ENCODE measurements at regions not wholly inside any gene's neighbourhood (a gene's known extent, or its start where the extent isn't known, plus 50 kb on each side); places are given as distances from the start of the nearest gene placed in this dataset.
A peak's percentile ranks its signal among the peaks of the same experiment; 100 is the strongest.

DNA sequence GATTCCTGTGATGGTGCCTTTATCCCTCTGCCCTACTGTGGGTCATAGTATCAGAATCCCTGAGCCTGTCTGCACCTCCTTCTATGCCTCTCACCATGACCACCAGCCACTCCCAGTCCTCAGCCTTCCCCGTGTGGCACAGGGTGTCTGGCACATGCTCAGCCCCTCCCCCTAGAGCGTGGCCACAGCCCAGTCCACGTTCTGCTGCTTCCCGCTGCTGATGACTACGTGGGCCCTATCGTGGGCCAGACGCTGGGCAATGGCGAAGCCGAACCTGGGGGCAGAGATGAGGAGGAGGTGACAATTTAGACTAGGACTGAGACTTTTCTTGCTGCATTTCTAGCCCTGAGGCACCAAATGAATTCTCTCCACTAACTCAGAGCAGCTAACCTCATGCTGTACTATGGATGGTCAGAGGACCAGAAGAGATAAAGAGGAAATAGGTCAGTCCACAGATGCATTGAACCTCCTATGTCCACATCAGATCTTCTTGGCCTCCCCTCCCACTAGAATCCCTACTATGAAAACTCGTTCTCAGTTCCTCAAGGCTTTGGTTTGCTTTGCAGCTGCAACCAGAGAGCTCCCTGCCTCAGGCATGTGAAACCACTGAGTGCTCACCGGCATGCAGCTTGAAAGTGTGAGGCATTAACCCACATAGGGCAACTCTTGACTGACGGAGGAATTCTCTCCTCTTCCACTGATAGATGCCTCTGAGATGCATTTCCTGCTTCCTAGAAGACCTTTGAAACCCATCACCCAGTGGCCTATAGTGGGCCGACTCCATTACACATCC, 126.3 kb upstream of the DHRS4 start (continued):
- TF ChIP-seq, protein P1, sequence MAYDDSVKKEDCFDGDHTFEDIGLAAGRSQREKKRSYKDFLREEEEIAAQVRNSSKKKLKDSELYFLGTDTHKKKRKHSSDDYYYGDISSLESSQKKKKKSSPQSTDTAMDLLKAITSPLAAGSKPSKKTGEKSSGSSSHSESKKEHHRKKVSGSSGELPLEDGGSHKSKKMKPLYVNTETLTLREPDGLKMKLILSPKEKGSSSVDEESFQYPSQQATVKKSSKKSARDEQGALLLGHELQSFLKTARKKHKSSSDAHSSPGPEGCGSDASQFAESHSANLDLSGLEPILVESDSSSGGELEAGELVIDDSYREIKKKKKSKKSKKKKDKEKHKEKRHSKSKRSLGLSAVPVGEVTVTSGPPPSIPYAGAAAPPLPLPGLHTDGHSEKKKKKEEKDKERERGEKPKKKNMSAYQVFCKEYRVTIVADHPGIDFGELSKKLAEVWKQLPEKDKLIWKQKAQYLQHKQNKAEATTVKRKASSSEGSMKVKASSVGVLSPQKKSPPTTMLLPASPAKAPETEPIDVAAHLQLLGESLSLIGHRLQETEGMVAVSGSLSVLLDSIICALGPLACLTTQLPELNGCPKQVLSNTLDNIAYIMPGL (CRISPR knock-in tag; IDR thresholded peaks at IDR 0.05; ENCODE audit: borderline replicate concordance) = no peak
- TF ChIP-seq, protein P2, sequence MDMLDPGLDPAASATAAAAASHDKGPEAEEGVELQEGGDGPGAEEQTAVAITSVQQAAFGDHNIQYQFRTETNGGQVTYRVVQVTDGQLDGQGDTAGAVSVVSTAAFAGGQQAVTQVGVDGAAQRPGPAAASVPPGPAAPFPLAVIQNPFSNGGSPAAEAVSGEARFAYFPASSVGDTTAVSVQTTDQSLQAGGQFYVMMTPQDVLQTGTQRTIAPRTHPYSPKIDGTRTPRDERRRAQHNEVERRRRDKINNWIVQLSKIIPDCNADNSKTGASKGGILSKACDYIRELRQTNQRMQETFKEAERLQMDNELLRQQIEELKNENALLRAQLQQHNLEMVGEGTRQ (IDR thresholded peaks at IDR 0.05) = no peak

DNA sequence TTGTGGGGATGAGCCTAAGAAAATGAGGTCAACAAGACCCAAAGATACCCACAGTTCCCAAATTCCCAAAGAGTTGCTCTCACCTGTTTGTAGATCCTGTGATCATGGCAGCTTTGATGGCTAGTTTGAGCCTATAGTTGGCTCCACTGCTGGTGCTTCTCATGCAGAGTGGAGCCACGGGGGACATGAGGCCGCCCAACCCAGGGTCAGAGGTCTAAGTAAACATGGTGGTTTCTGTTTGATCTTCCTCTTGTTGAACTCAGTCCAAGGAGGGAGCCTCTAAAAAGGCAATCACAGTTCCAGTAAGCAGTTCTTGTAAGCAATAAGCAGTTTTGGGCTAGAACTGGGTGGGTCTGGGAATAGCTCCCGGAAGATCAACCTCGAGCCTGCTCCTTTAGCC, 125.6 kb upstream of the DHRS4 start:
- H3K9me3 ChIP-seq = no peaks in the 10 kb centered on the region
- no peak for FAIRE-seq
- H3K4me1 ChIP-seq = peaks cover 31% of the 10 kb centered on the region
- peak overlapping the region; percentile 61 to 85; a peak in 4 of 6 replicates for H3K27ac ChIP-seq
- no peak overlapping the region for H3K4me3 ChIP-seq
- WGBS (ENCODE audit: missing lambda C conversion rate) = 59% methylated on average over 4 of the region's 4 CpGs
- ChIA-PET CTCF (interaction anchor here (0.7 to 2.7 kb wide), 2 partner anchors 27 to 101 kb away, joined by 3 to 8 read pairs; no protein-coding TSS in a partner anchor), POLR2A (no interaction called here)
- no peak for DNase-seq (ENCODE audit: low read depth in 1 of 2, low spot score in 1 of 2)
- no peak for TF ChIP-seq HOXB5 (CRISPR knock-in tag; IDR thresholded peaks at IDR 0.05)
- TF ChIP-seq HDAC2 (IDR thresholded peaks at IDR 0.05) = no peak
- TF ChIP-seq JUNB (IDR thresholded peaks at IDR 0.05) = no peak
- no peak for TF ChIP-seq CEBPB (IDR thresholded peaks at IDR 0.05)
- TF ChIP-seq POLR2A (IDR thresholded peaks at IDR 0.05; ENCODE audit: low read length) = no peak
- TF ChIP-seq CBX8 (IDR thresholded peaks at IDR 0.05) = no peak
- no peak for TF ChIP-seq RFX5 (IDR thresholded peaks at IDR 0.05)
- TF ChIP-seq TFCP2L1 (CRISPR knock-in tag; IDR thresholded peaks at IDR 0.05) = no peak
- no peak for TF ChIP-seq MYC (IDR thresholded peaks at IDR 0.05; ENCODE audit: borderline replicate concordance, low read length)
- TF ChIP-seq FOXS1 (CRISPR knock-in tag; IDR thresholded peaks at IDR 0.05) = no peak
- TF ChIP-seq, protein P3, sequence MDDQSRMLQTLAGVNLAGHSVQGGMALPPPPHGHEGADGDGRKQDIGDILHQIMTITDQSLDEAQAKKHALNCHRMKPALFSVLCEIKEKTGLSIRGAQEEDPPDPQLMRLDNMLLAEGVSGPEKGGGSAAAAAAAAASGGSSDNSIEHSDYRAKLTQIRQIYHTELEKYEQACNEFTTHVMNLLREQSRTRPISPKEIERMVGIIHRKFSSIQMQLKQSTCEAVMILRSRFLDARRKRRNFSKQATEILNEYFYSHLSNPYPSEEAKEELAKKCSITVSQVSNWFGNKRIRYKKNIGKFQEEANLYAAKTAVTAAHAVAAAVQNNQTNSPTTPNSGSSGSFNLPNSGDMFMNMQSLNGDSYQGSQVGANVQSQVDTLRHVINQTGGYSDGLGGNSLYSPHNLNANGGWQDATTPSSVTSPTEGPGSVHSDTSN (IDR thresholded peaks at IDR 0.05) = no peak
- TF ChIP-seq, protein P4, sequence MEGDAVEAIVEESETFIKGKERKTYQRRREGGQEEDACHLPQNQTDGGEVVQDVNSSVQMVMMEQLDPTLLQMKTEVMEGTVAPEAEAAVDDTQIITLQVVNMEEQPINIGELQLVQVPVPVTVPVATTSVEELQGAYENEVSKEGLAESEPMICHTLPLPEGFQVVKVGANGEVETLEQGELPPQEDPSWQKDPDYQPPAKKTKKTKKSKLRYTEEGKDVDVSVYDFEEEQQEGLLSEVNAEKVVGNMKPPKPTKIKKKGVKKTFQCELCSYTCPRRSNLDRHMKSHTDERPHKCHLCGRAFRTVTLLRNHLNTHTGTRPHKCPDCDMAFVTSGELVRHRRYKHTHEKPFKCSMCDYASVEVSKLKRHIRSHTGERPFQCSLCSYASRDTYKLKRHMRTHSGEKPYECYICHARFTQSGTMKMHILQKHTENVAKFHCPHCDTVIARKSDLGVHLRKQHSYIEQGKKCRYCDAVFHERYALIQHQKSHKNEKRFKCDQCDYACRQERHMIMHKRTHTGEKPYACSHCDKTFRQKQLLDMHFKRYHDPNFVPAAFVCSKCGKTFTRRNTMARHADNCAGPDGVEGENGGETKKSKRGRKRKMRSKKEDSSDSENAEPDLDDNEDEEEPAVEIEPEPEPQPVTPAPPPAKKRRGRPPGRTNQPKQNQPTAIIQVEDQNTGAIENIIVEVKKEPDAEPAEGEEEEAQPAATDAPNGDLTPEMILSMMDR (IDR thresholded peaks at IDR 0.05) = no peak
- no peak for TF ChIP-seq EHF (CRISPR knock-in tag; IDR thresholded peaks at IDR 0.05)
- TF ChIP-seq MAFK (IDR thresholded peaks at IDR 0.05; ENCODE audit: partially characterized antibody) = no peak
- TF ChIP-seq MAZ (IDR thresholded peaks at IDR 0.05; ENCODE audit: borderline replicate concordance, low read depth, low read length) = no peak
- H3K4me2 ChIP-seq = peak overlapping the region; percentile 29; the same call in 1 of the 3 replicates
- ATAC-seq = no peak

DNA sequence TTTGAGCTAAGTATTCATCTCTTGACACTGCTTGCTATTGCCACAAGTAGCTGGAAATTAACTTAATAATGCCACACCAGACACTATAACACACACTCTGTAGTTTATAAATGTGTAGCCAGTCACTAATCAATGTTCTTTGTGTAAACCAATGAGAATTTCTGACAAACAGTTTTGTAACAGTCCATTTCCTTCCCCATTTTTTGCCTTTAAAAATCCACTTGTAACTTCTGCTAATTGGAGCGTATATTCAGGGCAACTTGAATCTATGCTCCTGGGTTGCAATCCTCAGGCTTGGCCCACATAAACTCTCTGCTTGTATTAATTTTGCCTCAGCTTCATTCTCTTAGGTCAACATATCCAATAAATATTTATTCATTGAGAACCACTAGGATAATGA, 125.0 kb upstream of the DHRS4 start:
- WGBS (ENCODE audit: missing lambda C conversion rate) = 98% methylated on average over 1 of the region's 1 CpG
- CTCF ChIA-PET = interaction anchor here (0.7 to 2.7 kb wide), 2 partner anchors 26 to 101 kb away, joined by 3 to 8 read pairs; no protein-coding TSS in a partner anchor
- Histone ChIP-seq H3K9me3 (no peaks in the 10 kb centered on the region), H3K4me1 (peaks cover 31% of the 10 kb centered on the region), H3K27ac (peak overlapping the region; percentile 61 to 85; a peak in 5 of 6 replicates), H3K4me2 (peak overlapping the region; percentile 29; the same call in 2 of the 3 replicates), H3K4me3 (no peak overlapping the region)
- DNase-seq (ENCODE audit: low read depth in 1 of 2, low spot score in 1 of 2) (no peak), FAIRE-seq (no peak), ATAC-seq (no peak)
- POLR2A ChIA-PET = no interaction called here
- TF ChIP-seq, protein P4 (IDR thresholded peaks at IDR 0.05) = no peak
- TF ChIP-seq NR3C1 (IDR thresholded peaks at IDR 0.05) = no peak
- no peak for TF ChIP-seq HOXA7 (CRISPR knock-in tag; IDR thresholded peaks at IDR 0.05)
- TF ChIP-seq SMC3 (IDR thresholded peaks at IDR 0.05) = no peak
- TF ChIP-seq CEBPB (IDR thresholded peaks at IDR 0.05) = no peak
- TF ChIP-seq, protein P5, sequence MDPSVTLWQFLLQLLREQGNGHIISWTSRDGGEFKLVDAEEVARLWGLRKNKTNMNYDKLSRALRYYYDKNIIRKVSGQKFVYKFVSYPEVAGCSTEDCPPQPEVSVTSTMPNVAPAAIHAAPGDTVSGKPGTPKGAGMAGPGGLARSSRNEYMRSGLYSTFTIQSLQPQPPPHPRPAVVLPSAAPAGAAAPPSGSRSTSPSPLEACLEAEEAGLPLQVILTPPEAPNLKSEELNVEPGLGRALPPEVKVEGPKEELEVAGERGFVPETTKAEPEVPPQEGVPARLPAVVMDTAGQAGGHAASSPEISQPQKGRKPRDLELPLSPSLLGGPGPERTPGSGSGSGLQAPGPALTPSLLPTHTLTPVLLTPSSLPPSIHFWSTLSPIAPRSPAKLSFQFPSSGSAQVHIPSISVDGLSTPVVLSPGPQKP (IDR thresholded peaks at IDR 0.05; ENCODE audit: low read depth, low read length) = no peak
- TF ChIP-seq SREBF2 (IDR thresholded peaks at IDR 0.05) = no peak
- TF ChIP-seq TP53 (CRISPR knock-in tag; IDR thresholded peaks at IDR 0.05) = no peak
- TF ChIP-seq, protein P6, sequence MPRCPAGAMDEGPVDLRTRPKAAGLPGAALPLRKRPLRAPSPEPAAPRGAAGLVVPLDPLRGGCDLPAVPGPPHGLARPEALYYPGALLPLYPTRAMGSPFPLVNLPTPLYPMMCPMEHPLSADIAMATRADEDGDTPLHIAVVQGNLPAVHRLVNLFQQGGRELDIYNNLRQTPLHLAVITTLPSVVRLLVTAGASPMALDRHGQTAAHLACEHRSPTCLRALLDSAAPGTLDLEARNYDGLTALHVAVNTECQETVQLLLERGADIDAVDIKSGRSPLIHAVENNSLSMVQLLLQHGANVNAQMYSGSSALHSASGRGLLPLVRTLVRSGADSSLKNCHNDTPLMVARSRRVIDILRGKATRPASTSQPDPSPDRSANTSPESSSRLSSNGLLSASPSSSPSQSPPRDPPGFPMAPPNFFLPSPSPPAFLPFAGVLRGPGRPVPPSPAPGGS (IDR thresholded peaks at IDR 0.05) = no peak
- no peak for TF ChIP-seq PHF8 (IDR thresholded peaks at IDR 0.05; ENCODE audit: borderline replicate concordance, low read depth)
- TF ChIP-seq GATA3 (IDR thresholded peaks at IDR 0.05; ENCODE audit: borderline replicate concordance) = no peak
- TF ChIP-seq HDAC2 (IDR thresholded peaks at IDR 0.05) = no peak
